ENCODE measurements at regions not wholly inside any gene's neighbourhood (a gene's known extent, or its start where the extent isn't known, plus 50 kb on each side); places are given as distances from the start of the nearest gene placed in this dataset.

DNA sequence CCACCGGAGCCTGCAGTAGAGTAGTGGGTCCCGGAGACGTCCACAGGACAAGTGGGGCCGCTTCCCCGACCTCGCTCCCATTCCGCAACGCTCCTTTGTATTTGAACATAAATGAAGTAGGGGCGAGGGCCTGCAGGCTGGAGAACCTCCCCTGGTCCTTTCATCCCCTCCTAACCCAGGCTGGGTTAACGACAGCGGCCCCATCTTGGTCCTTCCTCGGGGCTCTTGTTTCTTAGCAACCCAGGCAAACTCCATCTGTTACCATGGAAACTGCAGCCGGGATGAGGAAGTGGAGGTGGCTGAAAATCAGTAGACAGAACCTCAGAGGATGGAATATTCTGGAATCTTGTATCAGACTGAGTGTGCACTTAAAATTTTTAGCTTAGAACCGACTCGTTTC, 132.6 kb upstream of the USP29 start:
- DNase-seq: no peak
- WGBS, 4 donors: 81 to 94% (median 83%) methylated on average over 15 of the region's 15 CpGs
- intact Hi-C loops (cut with DNase I): no loop called here
- Histone ChIP-seq H3K4me1 (replicated peaks in 1 of 2) (no peaks in the 10 kb centered on the region), H3K36me3 (replicated peaks in 1 of 2) (no peaks in the 10 kb centered on the region), H3K9me3 (replicated peaks in 1 of 3) (no peaks in the 10 kb centered on the region), H3K4me3 (no peak overlapping the region), H3K27ac (no peak overlapping the region), H3K27me3 (no peaks in the 10 kb centered on the region)
- no peak for TF ChIP-seq POLR2A (IDR thresholded peaks at IDR 0.05)
- TF ChIP-seq, protein P1, sequence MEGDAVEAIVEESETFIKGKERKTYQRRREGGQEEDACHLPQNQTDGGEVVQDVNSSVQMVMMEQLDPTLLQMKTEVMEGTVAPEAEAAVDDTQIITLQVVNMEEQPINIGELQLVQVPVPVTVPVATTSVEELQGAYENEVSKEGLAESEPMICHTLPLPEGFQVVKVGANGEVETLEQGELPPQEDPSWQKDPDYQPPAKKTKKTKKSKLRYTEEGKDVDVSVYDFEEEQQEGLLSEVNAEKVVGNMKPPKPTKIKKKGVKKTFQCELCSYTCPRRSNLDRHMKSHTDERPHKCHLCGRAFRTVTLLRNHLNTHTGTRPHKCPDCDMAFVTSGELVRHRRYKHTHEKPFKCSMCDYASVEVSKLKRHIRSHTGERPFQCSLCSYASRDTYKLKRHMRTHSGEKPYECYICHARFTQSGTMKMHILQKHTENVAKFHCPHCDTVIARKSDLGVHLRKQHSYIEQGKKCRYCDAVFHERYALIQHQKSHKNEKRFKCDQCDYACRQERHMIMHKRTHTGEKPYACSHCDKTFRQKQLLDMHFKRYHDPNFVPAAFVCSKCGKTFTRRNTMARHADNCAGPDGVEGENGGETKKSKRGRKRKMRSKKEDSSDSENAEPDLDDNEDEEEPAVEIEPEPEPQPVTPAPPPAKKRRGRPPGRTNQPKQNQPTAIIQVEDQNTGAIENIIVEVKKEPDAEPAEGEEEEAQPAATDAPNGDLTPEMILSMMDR (IDR thresholded peaks at IDR 0.05): no peak

DNA sequence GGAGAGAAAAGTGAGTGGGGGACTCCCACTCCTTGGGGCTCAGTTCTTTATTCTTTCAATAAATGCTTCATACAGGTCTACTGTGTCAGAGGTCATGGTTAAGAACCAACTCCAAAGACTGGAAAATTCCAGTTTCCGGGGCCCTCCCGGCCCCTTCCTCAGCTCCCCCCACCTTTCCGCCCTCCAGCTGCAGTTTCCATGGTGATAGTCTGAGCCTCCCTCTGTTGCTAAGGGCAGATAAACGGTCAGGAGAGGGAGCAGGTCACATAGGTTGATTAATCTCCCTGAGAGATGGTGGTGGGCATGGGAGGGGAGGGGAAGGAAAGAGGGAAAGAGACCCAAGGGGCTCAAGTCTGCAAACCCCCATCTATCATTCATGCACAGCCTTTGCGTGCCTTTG, 131.5 kb upstream of the USP29 start:
- H3K4me1 ChIP-seq (replicated peaks in 1 of 2): no peaks in the 10 kb centered on the region
- TF ChIP-seq, protein P1 (IDR thresholded peaks at IDR 0.05): no peak
- no peak for TF ChIP-seq POLR2A (IDR thresholded peaks at IDR 0.05)
- no peaks in the 10 kb centered on the region for H3K36me3 ChIP-seq (replicated peaks in 1 of 2)
- H3K27ac ChIP-seq: no peak overlapping the region
- no peaks in the 10 kb centered on the region for H3K9me3 ChIP-seq (replicated peaks in 1 of 3)
- H3K4me3 ChIP-seq: no peak overlapping the region
- H3K27me3 ChIP-seq: no peaks in the 10 kb centered on the region
- 32 to 59% (median 51%) methylated on average over 5 of the region's 5 CpGs for WGBS, 4 donors
- intact Hi-C loops (cut with DNase I): no loop called here
- no peak for DNase-seq

GRCh38 chr19:56991912-56992311, 127.9 kb upstream of the USP29 start:
- H3K27me3 ChIP-seq: no peaks in the 10 kb centered on the region
- WGBS, 4 donors: 79 to 88% (median 82%) methylated on average over 7 of the region's 7 CpGs
- TF ChIP-seq, protein P1 (IDR thresholded peaks at IDR 0.05): no peak
- TF ChIP-seq POLR2A (IDR thresholded peaks at IDR 0.05): no peak
- H3K27ac ChIP-seq: no peak overlapping the region
- H3K4me1 ChIP-seq (replicated peaks in 1 of 2): peaks cover 3 to 14% of the 10 kb centered on the region in 2 donors
- H3K36me3 ChIP-seq (replicated peaks in 1 of 2): no peaks in the 10 kb centered on the region
- no peak overlapping the region for H3K4me3 ChIP-seq
- no peaks in the 10 kb centered on the region for H3K9me3 ChIP-seq (replicated peaks in 1 of 3)
- no peak for DNase-seq
- intact Hi-C loops (cut with DNase I): no loop called here

DNA sequence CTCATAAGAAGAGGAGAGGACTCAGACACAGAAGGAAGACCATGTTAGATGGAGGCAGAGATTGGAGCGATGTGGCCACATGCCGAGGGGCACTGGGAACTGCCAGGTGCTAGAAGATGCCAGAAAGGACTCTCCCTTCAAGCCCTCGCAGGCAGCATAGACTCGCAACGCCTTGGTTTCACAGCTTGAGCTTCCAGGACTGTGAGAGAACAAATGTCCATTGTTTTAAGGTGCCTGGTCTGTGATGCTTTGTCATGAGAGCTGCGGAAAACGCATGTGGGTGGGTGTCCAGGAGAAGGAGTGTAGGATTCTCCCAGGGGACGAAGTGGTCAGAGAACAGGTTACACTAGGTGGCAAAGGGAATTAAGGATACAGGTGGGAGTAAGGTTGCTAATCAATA, 125.9 kb upstream of the USP29 start:
- Histone ChIP-seq H3K27ac (no peak overlapping the region), H3K4me3 (no peak overlapping the region), H3K9me3 (replicated peaks in 1 of 3) (no peaks in the 10 kb centered on the region), H3K4me1 (replicated peaks in 1 of 2) (peaks cover 3 to 14% of the 10 kb centered on the region in 2 donors), H3K27me3 (no peaks in the 10 kb centered on the region), H3K36me3 (replicated peaks in 1 of 2) (no peaks in the 10 kb centered on the region)
- intact Hi-C loops (cut with DNase I): no loop called here
- no peak for TF ChIP-seq POLR2A (IDR thresholded peaks at IDR 0.05)
- WGBS, 4 donors: 89 to 96% (median 91%) methylated on average over 8 of the region's 8 CpGs
- no peak for DNase-seq

DNA sequence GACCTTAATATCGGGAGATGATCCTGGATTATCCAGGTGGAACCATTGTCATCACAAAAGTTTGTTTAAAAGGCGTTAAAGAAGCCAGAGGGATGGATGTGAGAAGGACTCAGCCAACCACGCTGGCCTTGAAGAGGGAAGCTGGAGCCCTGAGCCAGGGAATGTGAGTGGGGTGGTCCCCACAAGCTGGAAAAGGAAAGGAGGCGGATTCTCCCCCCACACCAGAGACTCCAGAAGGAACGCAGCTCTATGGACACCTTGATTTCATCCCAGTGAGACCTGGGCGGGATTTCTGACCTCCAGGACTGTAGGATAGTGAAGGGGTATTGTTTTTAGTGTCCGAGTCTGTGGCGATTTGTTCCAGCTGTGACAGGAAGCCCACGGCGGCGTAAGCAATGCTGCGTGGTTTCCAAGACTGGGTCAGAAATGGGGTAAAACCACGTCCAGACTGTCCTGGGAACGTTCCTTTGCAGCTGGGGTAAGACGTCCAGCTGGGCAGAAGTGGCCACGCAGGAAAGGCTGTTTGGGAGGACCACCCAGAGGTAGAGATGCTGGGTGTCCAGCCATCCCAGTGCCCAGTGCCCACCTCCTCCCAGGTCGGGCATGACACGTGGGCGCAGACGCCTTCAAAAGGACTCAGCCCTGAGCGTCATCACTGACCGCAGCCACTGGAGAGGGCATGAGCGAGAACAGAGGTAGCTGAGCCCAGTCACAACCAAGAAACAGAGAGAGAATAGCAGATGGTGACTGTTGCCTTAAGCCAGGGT, 125.4 kb upstream of the USP29 start:
- TF ChIP-seq, protein P1 (IDR thresholded peaks at IDR 0.05): no peak
- TF ChIP-seq POLR2A (IDR thresholded peaks at IDR 0.05): no peak
- WGBS, 4 donors: 78 to 85% (median 82%) methylated on average over 21 to 23 of the region's 23 CpGs
- Histone ChIP-seq H3K27ac (no peak overlapping the region), H3K36me3 (replicated peaks in 1 of 2) (no peaks in the 10 kb centered on the region), H3K4me1 (replicated peaks in 1 of 2) (peaks cover 3 to 17% of the 10 kb centered on the region in 2 donors), H3K27me3 (no peaks in the 10 kb centered on the region), H3K4me3 (no peak overlapping the region), H3K9me3 (replicated peaks in 1 of 3) (no peaks in the 10 kb centered on the region)
- intact Hi-C loops (cut with DNase I): no loop called here
- no peak for DNase-seq

Data from adrenal gland (tissue), 9 donors.